ENCODE measurements at regions not wholly inside any gene's neighbourhood (a gene's known extent, or its start where the extent isn't known, plus 50 kb on each side); places are given as distances from the start of the nearest gene placed in this dataset.

GRCh38 chr17:14805348-14805747, 459.8 kb downstream of the PMP22 start:
- DNase-seq: no peak

- no peak for DNase-seq
These were observed 461.3 kb downstream of the PMP22 start for GRCh38 chr17:14803826-14804225.

DNA sequence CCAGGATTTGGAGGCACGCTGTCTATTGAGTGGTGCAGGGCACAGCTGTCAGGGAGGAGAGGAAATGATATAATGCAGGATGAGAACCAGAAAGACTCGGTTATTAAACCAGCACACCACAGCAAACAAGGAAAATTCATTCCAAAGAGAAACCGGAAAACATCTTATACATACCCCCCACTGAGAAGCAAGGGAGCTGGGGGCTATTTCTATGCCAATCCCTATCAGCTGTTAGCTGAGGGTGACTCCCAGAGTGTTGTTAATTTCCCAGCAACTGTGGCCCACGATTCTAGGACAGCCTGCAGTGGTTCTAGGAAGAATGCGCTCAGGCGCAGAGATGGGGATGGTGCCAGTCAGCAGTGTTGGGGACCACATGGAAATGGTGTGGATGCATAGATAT, 467.3 kb downstream of the PMP22 start:
- no peak for DNase-seq

GRCh38 chr17:14797021-14797420, 468.1 kb downstream of the PMP22 start:
- no peak for DNase-seq

GRCh38 chr17:14794961-14795360, 470.2 kb downstream of the PMP22 start:
- DNase-seq: no peak

- DNase-seq: no peak
These were observed 471.9 kb downstream of the PMP22 start for GRCh38 chr17:14793237-14793636.

DNA sequence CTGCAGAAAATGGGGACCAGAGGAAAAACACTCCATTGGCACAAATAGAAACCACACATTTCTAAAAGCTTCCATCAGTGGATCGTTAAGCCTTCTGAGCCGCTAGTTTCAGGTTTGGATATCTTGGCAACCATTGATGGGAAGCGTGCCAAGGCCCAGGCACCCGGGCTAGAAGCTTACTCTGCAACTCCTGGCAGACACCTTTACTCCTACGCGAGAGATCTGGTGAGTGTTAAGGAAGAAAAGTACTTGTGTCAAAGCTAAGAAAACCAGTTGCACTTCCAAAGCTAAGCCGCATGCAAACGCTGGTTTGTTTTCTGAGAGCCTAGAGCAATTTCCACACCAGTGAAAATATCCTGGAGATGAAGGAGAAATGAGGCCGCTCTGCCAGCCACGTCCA, 472.4 kb downstream of the PMP22 start:
- no peak for DNase-seq

DNA sequence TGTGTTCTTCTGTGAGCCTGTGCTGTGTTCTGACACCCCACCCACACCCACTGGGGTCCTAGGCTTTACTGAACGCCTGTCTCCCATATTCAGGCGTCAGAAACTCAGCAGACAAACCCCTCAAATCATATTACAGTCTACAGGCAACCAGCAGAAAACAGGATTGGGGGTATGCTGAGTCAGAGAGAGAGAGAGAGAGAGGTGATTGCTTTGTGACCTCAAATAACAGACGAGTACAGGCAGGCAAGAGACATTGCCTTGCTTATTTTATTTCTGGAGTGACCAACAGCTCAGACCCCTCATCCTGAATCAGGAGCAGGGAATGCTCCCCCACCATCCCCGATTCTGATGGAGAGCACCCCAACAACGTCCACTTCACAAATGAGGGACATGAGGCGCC, 473.9 kb downstream of the PMP22 start:
- no peak for DNase-seq

- DNase-seq: no peak
These were observed 474.6 kb downstream of the PMP22 start for GRCh38 chr17:14790521-14790920.

DNA sequence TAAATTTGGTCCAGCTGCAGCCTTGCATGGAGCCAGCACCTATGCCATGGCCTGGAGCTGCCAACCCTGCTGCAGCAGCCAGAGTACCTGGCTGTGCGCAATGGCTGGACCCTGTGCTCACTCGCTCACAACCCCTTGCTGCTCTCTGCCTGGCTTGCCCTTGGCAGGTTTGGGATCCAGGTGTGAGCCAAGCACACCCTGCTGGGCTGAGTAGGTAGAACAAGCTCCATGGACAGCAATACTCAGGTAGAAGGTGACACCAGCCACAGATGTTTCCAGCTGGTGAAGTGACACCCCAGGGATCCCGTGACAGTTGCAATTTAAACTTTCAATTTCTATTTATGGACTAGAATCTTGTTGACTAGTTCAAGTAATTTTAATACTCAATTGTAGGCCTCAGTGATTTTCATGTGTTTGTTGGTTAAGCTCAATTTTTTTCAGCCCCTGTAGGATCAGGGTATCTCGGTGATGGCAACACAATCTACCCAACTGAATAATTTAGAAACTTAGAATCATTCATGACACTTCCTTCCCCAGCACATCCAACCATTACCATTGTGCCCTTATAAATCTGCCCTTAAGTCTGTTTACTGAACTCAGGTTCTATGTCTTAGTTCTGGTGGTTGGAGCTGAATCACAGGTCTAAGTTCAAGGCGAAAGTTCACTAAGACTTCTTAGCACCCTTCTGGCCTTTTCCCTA, 480.0 kb downstream of the PMP22 start:
- no peak for DNase-seq

GRCh38 chr17:14781123-14781522, 480.2 kb downstream of the HS3ST3B1 start:
- no peak for DNase-seq

DNA sequence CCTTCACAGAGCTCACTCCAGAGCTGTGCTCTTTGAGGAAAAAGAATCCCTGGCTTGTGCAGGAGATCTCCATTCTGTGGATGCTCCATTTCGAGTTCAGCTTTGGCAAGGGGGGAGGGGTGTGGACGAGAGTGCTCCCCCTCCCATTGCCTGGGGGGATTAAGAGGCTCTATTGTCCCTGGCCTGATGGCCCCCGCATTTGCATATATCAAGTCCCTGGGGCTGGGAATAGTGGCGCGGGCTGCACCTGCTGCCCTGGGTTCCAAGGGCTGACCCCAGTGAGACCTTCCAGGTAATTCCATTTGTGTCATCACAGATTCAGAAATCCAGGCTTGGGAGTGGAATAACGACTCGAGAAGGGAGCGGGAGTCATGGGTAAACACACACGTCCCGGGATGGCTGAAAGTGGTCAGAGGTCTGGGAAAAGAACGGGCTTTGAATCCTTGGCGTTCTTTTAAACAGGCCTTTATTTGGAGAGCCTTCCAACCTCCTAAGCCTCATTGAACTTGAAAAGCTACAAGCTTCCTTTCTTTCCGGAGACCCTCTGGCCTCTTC, 479.3 kb downstream of the HS3ST3B1 start:
- DNase-seq: no peak

DNA sequence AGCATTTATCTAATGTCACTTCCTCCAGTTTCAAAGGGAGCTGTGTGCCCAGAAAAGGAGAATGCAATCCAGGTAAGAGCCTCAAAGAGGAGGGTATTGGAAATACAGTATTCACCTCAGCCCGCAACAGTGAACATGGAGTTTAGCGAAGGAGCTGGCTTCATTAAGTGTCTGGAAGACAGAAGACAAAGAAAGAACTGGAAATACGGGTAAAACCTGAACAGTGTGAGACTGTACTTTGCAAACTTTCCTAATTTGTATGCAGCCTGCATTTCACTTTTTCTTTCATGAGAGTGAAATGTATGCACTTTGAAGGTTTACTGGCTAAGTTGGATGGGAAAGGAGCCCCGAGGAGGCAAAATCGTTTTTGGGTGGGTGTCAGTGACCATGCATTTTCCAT, 478.4 kb downstream of the HS3ST3B1 start:
- no peak for DNase-seq

- no peak for DNase-seq
These were observed 476.4 kb downstream of the HS3ST3B1 start for GRCh38 chr17:14777291-14777690.

- DNase-seq: no peak
These were observed 475.9 kb downstream of the HS3ST3B1 start for GRCh38 chr17:14776791-14777190.

DNA sequence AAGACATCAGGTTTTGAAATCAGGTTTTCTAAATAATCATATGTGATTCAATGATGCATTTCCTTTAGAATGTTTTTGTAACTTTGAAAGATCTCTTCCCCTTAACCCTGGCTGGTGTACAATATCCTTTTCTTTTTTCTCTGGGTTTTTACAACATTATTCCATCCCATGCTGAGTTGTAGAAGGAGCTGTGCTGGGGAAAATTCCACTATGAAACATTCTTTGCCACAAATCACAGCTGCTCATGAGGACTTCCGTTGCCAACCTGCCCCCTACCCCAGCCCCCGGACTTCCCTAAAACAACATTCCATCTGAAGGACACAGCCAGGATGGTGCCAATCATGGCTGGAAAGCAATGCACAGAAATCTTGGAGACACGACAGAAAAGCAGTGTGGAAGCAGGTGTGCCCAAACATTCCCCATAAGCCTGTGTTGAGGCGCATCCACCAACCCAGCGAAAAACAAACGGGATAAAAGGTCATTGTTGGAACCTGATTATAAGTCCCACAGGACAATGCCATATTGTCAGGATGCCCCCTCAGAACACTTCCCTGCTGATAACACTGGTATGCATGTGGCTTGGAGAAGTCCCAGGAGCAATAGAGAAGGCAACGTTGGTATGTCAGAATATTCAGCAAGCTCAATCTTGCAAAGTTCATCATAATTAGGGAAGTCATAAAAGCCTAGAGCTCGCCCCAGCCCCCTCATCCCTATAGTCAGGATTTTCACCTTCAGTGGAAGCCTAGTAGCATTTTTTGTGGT, 475.0 kb downstream of the HS3ST3B1 start:
- DNase-seq: no peak

DNA sequence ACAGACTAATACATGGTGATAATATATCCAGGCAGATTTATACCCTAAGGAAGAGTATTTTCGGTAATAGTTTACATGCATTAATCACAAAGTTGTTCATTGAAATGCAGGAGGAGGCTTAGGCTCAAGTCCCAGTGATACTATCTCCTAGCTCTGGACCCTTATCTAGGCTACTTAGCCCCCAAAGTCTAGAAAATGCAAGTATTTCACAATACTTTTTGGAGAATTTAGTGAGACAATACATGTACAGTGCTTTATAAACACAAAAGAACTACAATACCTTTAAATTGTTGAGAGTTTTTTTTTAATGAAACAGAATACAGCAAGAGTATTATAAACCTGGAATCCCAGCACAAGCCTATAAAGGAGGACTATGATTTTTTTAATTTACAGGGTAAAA, 473.9 kb downstream of the HS3ST3B1 start:
- DNase-seq: no peak

GRCh38 chr17:14772776-14773175, 471.9 kb downstream of the HS3ST3B1 start:
- DNase-seq: no peak

- DNase-seq: no peak
These were observed 470.7 kb downstream of the HS3ST3B1 start for GRCh38 chr17:14771543-14771942.

GRCh38 chr17:14768923-14769322, 468.0 kb downstream of the HS3ST3B1 start:
- no peak for DNase-seq

DNA sequence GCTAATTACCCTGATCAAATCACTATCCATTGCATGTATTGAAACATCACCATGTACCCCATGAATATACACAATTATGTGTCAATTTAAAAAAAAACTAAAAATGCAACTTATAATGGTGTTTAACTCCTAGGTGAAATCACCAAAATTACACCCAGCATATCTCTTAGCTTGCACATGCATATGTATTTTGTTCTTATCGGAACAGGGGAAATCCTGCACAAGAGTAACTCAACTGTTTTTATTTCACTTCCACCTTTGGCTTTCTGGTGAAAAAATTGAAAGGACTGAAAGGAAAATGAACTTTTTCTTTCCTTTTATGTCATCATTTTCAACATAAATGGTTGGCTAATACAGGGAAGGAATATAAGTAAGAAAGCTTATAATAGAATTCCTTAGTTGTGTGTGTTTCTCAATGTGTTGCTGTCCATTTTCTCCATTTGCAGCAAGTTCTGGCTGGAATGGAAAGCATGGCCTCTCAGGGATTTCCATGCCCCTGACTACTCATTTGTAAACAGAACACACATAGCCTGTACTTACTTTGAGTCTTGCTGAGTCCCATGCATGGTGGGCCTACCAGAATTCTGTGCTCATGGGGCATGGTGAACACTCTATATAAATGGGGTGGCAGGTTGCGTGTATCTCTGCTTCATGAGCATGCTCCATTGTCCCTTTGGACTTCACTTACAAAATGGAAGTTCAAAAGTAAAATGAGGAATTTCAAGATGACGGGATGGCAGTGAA, 462.0 kb downstream of the HS3ST3B1 start:
- no peak for DNase-seq

GRCh38 chr17:14760719-14761411, 460.0 kb downstream of the HS3ST3B1 start:
- DNase-seq: no peak

All from occipital lobe (tissue), 1 donor.